ENCODE measurements at regions not wholly inside any gene's neighbourhood (a gene's known extent, or its start where the extent isn't known, plus 50 kb on each side); places are given as distances from the start of the nearest gene placed in this dataset.

- Mint-ChIP-seq H3K9me3 (no peaks in the 10 kb centered on the region), H3K36me3 (ENCODE audit: low read depth) (no peaks in the 10 kb centered on the region), H3K4me1 (ENCODE audit: low read depth) (no peaks in the 10 kb centered on the region), H3K27ac (no peak overlapping the region), H3K27me3 (ENCODE audit: insufficient read depth) (no peaks in the 10 kb centered on the region), H3K4me3 (no peak overlapping the region)
- intact Hi-C loops (cut with micrococcal nuclease): no loop called here
- no peak for DNase-seq (ENCODE audit: low spot score)
Measured at GRCh38 chr6:50457351-50457750, 256.0 kb upstream of the TFAP2D start.

- Mint-ChIP-seq H3K27ac (no peak overlapping the region), H3K27me3 (ENCODE audit: insufficient read depth) (no peaks in the 10 kb centered on the region), H3K4me1 (ENCODE audit: low read depth) (no peaks in the 10 kb centered on the region), H3K4me3 (no peak overlapping the region), H3K36me3 (ENCODE audit: low read depth) (no peaks in the 10 kb centered on the region), H3K9me3 (no peaks in the 10 kb centered on the region)
- no peak for DNase-seq (ENCODE audit: low spot score)
- intact Hi-C loops (cut with micrococcal nuclease): no loop called here
Measured at GRCh38 chr6:50461696-50462095, 251.6 kb upstream of the TFAP2D start.

- H3K36me3 Mint-ChIP-seq (ENCODE audit: low read depth): no peaks in the 10 kb centered on the region
- DNase-seq (ENCODE audit: low spot score): no peak
- H3K4me1 Mint-ChIP-seq (ENCODE audit: low read depth): no peaks in the 10 kb centered on the region
- no peaks in the 10 kb centered on the region for H3K9me3 Mint-ChIP-seq
- H3K4me3 Mint-ChIP-seq: no peak overlapping the region
- no peaks in the 10 kb centered on the region for H3K27me3 Mint-ChIP-seq (ENCODE audit: insufficient read depth)
- no peak overlapping the region for H3K27ac Mint-ChIP-seq
- intact Hi-C loops (cut with micrococcal nuclease): no loop called here
Measured at GRCh38 chr6:50463931-50464330, 249.4 kb upstream of the TFAP2D start.

GRCh38 chr6:50467931-50468330 lies 245.4 kb upstream of the TFAP2D start:
- DNase-seq (ENCODE audit: low spot score): no peak
- no peaks in the 10 kb centered on the region for H3K4me1 Mint-ChIP-seq (ENCODE audit: low read depth)
- H3K4me3 Mint-ChIP-seq: no peak overlapping the region
- no peaks in the 10 kb centered on the region for H3K9me3 Mint-ChIP-seq
- no peaks in the 10 kb centered on the region for H3K36me3 Mint-ChIP-seq (ENCODE audit: low read depth)
- no peak overlapping the region for H3K27ac Mint-ChIP-seq
- H3K27me3 Mint-ChIP-seq (ENCODE audit: insufficient read depth): no peaks in the 10 kb centered on the region
- intact Hi-C loops (cut with micrococcal nuclease): no loop called here

- H3K4me3 Mint-ChIP-seq: no peak overlapping the region
- H3K4me1 Mint-ChIP-seq (ENCODE audit: low read depth): no peaks in the 10 kb centered on the region
- no peak overlapping the region for H3K27ac Mint-ChIP-seq
- H3K9me3 Mint-ChIP-seq: no peaks in the 10 kb centered on the region
- DNase-seq (ENCODE audit: low spot score): no peak
- intact Hi-C loops (cut with micrococcal nuclease): no loop called here
- H3K36me3 Mint-ChIP-seq (ENCODE audit: low read depth): no peaks in the 10 kb centered on the region
- H3K27me3 Mint-ChIP-seq (ENCODE audit: insufficient read depth): no peaks in the 10 kb centered on the region
Measured at GRCh38 chr6:50471041-50471440, 242.3 kb upstream of the TFAP2D start.

GRCh38 chr6:50510361-50510760 lies 203.0 kb upstream of the TFAP2D start:
- no peak overlapping the region for H3K27ac Mint-ChIP-seq
- H3K9me3 Mint-ChIP-seq: no peaks in the 10 kb centered on the region
- H3K36me3 Mint-ChIP-seq (ENCODE audit: low read depth): no peaks in the 10 kb centered on the region
- intact Hi-C loops (cut with micrococcal nuclease): no loop called here
- H3K27me3 Mint-ChIP-seq (ENCODE audit: insufficient read depth): no peaks in the 10 kb centered on the region
- no peaks in the 10 kb centered on the region for H3K4me1 Mint-ChIP-seq (ENCODE audit: low read depth)
- no peak for DNase-seq (ENCODE audit: low spot score)
- no peak overlapping the region for H3K4me3 Mint-ChIP-seq

GRCh38 chr6:50520326-50521266 lies 192.7 kb upstream of the TFAP2D start:
- Mint-ChIP-seq H3K4me1 (ENCODE audit: low read depth) (no peaks in the 10 kb centered on the region), H3K36me3 (ENCODE audit: low read depth) (no peaks in the 10 kb centered on the region), H3K9me3 (no peaks in the 10 kb centered on the region), H3K27me3 (ENCODE audit: insufficient read depth) (no peaks in the 10 kb centered on the region), H3K4me3 (no peak overlapping the region), H3K27ac (no peak overlapping the region)
- DNase-seq (ENCODE audit: low spot score): no peak
- intact Hi-C loops (cut with micrococcal nuclease): no loop called here

GRCh38 chr6:50524341-50524740 lies 189.0 kb upstream of the TFAP2D start:
- intact Hi-C loops (cut with micrococcal nuclease): no loop called here
- DNase-seq (ENCODE audit: low spot score): no peak
- Mint-ChIP-seq H3K27me3 (ENCODE audit: insufficient read depth) (no peaks in the 10 kb centered on the region), H3K27ac (no peak overlapping the region), H3K9me3 (no peaks in the 10 kb centered on the region), H3K4me1 (ENCODE audit: low read depth) (no peaks in the 10 kb centered on the region), H3K36me3 (ENCODE audit: low read depth) (no peaks in the 10 kb centered on the region), H3K4me3 (no peak overlapping the region)

GRCh38 chr6:50527985-50528384 lies 185.3 kb upstream of the TFAP2D start:
- Mint-ChIP-seq H3K27me3 (ENCODE audit: insufficient read depth) (no peaks in the 10 kb centered on the region), H3K9me3 (no peaks in the 10 kb centered on the region), H3K4me1 (ENCODE audit: low read depth) (no peaks in the 10 kb centered on the region), H3K36me3 (ENCODE audit: low read depth) (no peaks in the 10 kb centered on the region), H3K27ac (no peak overlapping the region), H3K4me3 (no peak overlapping the region)
- intact Hi-C loops (cut with micrococcal nuclease): no loop called here
- no peak for DNase-seq (ENCODE audit: low spot score)

GRCh38 chr6:50539447-50539846 lies 173.9 kb upstream of the TFAP2D start:
- no peaks in the 10 kb centered on the region for H3K36me3 Mint-ChIP-seq (ENCODE audit: low read depth)
- H3K9me3 Mint-ChIP-seq: no peaks in the 10 kb centered on the region
- DNase-seq (ENCODE audit: low spot score): no peak
- no peaks in the 10 kb centered on the region for H3K27me3 Mint-ChIP-seq (ENCODE audit: insufficient read depth)
- no peaks in the 10 kb centered on the region for H3K4me1 Mint-ChIP-seq (ENCODE audit: low read depth)
- H3K27ac Mint-ChIP-seq: no peak overlapping the region
- intact Hi-C loops (cut with micrococcal nuclease): no loop called here
- H3K4me3 Mint-ChIP-seq: no peak overlapping the region

- no peak for DNase-seq (ENCODE audit: low spot score)
Measured at GRCh38 chr6:50541941-50542340, 171.4 kb upstream of the TFAP2D start.

GRCh38 chr6:50543666-50544065 lies 169.7 kb upstream of the TFAP2D start:
- Mint-ChIP-seq H3K4me3 (no peak overlapping the region), H3K27me3 (ENCODE audit: insufficient read depth) (no peaks in the 10 kb centered on the region), H3K4me1 (ENCODE audit: low read depth) (no peaks in the 10 kb centered on the region), H3K36me3 (ENCODE audit: low read depth) (no peaks in the 10 kb centered on the region), H3K27ac (no peak overlapping the region), H3K9me3 (no peaks in the 10 kb centered on the region)
- DNase-seq (ENCODE audit: low spot score): no peak
- intact Hi-C loops (cut with micrococcal nuclease): no loop called here

More at GRCh38 chr6:50541941-50542340, 171.4 kb upstream of the TFAP2D start:
- no peaks in the 10 kb centered on the region for H3K9me3 Mint-ChIP-seq
- no peak overlapping the region for H3K27ac Mint-ChIP-seq
- H3K4me1 Mint-ChIP-seq (ENCODE audit: low read depth): no peaks in the 10 kb centered on the region
- H3K4me3 Mint-ChIP-seq: no peak overlapping the region
- no peaks in the 10 kb centered on the region for H3K36me3 Mint-ChIP-seq (ENCODE audit: low read depth)
- intact Hi-C loops (cut with micrococcal nuclease): no loop called here
- no peaks in the 10 kb centered on the region for H3K27me3 Mint-ChIP-seq (ENCODE audit: insufficient read depth)

GRCh38 chr6:50549026-50549425 lies 164.3 kb upstream of the TFAP2D start:
- intact Hi-C loops (cut with micrococcal nuclease): no loop called here
- H3K4me1 Mint-ChIP-seq (ENCODE audit: low read depth): no peaks in the 10 kb centered on the region
- H3K36me3 Mint-ChIP-seq (ENCODE audit: low read depth): no peaks in the 10 kb centered on the region

GRCh38 chr6:50549475-50549874 lies 163.9 kb upstream of the TFAP2D start:
- intact Hi-C loops (cut with micrococcal nuclease): no loop called here

More at GRCh38 chr6:50549026-50549425, 164.3 kb upstream of the TFAP2D start:
- Mint-ChIP-seq H3K27me3 (ENCODE audit: insufficient read depth) (no peaks in the 10 kb centered on the region), H3K27ac (no peak overlapping the region), H3K4me3 (no peak overlapping the region), H3K9me3 (no peaks in the 10 kb centered on the region)
- no peak for DNase-seq (ENCODE audit: low spot score)

More at GRCh38 chr6:50549475-50549874, 163.9 kb upstream of the TFAP2D start:
- no peaks in the 10 kb centered on the region for H3K36me3 Mint-ChIP-seq (ENCODE audit: low read depth)
- no peak overlapping the region for H3K27ac Mint-ChIP-seq
- no peak for DNase-seq (ENCODE audit: low spot score)
- H3K4me1 Mint-ChIP-seq (ENCODE audit: low read depth): no peaks in the 10 kb centered on the region
- no peak overlapping the region for H3K4me3 Mint-ChIP-seq
- no peaks in the 10 kb centered on the region for H3K9me3 Mint-ChIP-seq
- no peaks in the 10 kb centered on the region for H3K27me3 Mint-ChIP-seq (ENCODE audit: insufficient read depth)

Data from activated T-helper 1 cell treated with anti-CD3 and anti-CD28 coated beads, Interleukin-12 subunit alpha, Interleukin-12 subunit beta, Interleukin-2, Interleukin-4 antibody, amounts not matched to agents 30 ng/mL and 10 ng/mL and 1 ng/mL, durations not matched to agents 14 hours and 24 hours and 36 hours (primary cell).